Prostate gland (tissue), 2 donors: ENCODE measurements at regions not wholly inside any gene's neighbourhood (a gene's known extent, or its start where the extent isn't known, plus 50 kb on each side); places are given as distances from the start of the nearest gene placed in this dataset.

Experiments used
- POLR2AphosphoS5 ChIP-seq: sonication (generic); formaldehyde crosslinking; IDR thresholded peaks from one replicate; pipeline ENCODE4 v1.6.1; 2017; ENCODE audit warnings: antibody characterized with exemption
- TF ChIP-seq, protein P1 (sequence below), 4 experiments: fragments of 200-600 bp in 2 of 4; fragments of 450-650 bp in 2 of 4; sonication (generic) in 2 of 4; IDR thresholded peaks; 1 replicate in 3 of 4; 2 replicates in 1 of 4; pipeline ENCODE4 v1.5.1; 2016 to 2019; ENCODE audit warnings: antibody characterized with exemption in 4 of 4, mild to moderate bottlenecking in 2 of 4, moderate library complexity in 2 of 4

DNA sequence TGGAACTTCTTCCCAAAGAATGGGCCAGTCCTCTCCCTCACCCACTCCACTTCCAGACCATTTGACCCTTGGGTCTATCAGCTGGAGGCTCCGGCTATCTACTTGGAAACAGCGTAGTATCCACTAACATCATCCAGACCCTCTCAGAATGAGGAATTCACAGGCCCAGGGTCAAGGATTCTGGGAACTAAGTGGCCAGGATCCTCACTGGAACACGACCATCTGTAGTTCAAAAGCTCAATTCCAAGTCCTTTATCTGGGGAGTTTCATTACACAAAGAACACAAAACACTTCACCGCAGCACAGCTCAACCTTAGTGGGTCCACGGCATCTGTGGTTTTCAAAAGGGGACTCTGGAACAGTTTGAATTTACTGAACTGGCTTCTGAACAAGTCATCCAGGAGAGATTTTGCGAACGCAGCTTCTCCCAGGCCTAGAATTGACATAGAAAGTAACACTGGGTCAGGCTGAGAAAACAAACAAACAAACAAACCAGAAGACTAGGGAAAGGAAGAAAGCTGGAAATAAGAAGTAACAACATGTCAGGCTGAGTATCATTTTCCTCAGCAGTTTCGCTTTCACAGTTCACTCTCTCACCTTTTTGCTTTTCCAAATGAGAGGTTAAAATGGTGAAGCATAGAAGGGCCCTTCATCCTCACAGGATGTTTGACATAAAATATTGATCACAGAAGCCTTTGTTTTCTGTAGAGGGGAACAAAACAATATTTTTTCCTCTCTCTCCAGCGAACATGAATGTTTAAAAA lies 57.6 kb upstream of the USP6NL start:
- no peak for TF ChIP-seq POLR2AphosphoS5
- TF ChIP-seq, protein P1, sequence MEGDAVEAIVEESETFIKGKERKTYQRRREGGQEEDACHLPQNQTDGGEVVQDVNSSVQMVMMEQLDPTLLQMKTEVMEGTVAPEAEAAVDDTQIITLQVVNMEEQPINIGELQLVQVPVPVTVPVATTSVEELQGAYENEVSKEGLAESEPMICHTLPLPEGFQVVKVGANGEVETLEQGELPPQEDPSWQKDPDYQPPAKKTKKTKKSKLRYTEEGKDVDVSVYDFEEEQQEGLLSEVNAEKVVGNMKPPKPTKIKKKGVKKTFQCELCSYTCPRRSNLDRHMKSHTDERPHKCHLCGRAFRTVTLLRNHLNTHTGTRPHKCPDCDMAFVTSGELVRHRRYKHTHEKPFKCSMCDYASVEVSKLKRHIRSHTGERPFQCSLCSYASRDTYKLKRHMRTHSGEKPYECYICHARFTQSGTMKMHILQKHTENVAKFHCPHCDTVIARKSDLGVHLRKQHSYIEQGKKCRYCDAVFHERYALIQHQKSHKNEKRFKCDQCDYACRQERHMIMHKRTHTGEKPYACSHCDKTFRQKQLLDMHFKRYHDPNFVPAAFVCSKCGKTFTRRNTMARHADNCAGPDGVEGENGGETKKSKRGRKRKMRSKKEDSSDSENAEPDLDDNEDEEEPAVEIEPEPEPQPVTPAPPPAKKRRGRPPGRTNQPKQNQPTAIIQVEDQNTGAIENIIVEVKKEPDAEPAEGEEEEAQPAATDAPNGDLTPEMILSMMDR (IDR thresholded peaks at IDR 0.05), result no peak
